ENCODE measurements at regions not wholly inside any gene's neighbourhood (a gene's known extent, or its start where the extent isn't known, plus 50 kb on each side); places are given as distances from the start of the nearest gene placed in this dataset.
"Not testable (repeated sequence)": the region's sequence is repeated elsewhere in the genome, so short reads cannot be mapped to it uniquely, and the experiment has no call there.

DNA sequence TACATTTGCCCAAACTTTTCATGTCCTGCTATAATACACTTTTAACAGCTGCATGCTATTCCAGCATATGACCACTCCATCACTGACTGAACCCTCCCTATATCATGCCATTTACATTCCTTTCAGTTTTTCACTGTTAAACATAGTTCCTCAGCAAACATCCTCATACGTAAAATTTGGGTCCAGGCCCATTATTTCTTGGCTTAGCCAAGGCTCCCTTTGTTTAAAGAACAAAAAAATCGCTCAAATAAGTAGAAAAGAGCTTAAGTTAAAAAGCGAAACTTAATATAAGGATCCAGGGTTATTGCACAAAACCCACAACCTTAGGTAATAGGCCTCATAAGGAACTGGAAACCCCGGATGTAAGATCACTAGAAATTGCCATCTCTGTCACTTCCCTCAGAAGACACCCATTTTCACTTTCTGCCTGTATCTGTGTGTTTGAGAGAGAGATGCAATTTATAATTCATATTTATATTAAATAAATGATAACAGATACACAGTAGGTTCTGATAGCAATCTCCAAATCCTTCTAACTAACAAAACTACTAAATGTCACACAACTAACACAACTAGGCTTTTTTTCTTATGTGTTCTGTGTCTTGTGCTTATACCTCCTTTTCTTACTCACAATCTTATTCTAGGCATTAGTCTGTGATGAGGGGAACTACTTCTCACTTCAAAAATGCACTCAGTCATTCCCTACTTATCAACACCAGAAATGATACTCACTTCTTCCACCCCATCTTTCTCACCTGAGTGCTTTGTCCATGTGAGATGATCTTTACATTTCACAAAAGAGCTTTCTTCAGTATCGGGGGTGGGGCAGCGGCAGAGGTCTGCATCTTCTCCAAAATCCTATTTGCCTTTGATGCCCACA lies 59.9 kb upstream of the FAM241A start:
- Mint-ChIP-seq H3K36me3 (no peaks in the 10 kb centered on the region), H3K4me1 (no peaks in the 10 kb centered on the region), H3K27ac (no peak overlapping the region), H3K27me3 (ENCODE audit: low read depth in 3 of 3) (peaks cover 0 to 4% (median 3%) of the 10 kb centered on the region in 3 donors), H3K9me3 (no peaks in the 10 kb centered on the region), H3K4me3 (no peak overlapping the region)
- DNase-seq: no peak

DNA sequence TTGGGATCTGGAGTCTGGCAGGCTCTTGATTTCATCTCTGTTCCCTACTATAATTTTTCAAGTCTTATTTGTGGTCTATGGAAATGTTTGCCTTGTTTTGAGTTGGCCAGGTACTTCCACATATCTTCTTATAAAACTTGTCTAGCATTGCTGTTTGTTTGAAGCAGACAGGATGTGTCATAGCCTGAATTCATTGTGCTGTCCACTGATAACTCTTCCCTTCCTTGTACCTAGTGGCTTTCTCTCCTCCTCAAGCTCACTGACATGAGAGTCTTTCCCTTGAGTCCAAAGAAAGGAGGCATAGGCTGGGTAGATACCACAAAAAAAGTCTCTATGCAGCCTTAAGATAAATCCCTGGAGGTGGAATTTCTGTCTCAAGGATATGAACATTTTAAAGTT lies 59.2 kb upstream of the FAM241A start:
- no peak overlapping the region for H3K27ac Mint-ChIP-seq
- H3K27me3 Mint-ChIP-seq (ENCODE audit: low read depth in 3 of 3): peaks cover 0 to 4% (median 3%) of the 10 kb centered on the region in 3 donors

DNA sequence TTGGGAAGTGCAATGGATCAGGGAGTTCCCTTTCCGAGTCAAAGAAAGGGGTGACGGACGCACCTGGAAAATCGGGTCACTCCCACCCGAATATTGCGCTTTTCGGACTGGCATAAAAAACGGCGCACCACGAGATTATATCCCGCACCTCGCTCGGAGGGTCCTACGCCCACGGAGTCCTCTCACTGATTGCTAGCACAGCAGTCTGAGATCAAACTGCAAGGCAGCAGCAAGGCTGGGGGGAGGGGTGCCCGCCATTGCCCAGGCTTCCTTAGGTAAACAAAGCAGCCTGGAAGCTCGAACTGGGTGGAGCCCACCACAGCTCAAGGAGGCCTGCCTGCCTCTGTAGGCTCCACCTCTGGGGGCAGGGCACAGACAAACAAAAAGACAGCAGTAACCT lies 58.6 kb upstream of the FAM241A start:
- H3K27me3 Mint-ChIP-seq (ENCODE audit: low read depth in 3 of 3); H3K9me3 Mint-ChIP-seq; H3K36me3 Mint-ChIP-seq; H3K27ac Mint-ChIP-seq; H3K4me1 Mint-ChIP-seq; DNase-seq; H3K4me3 Mint-ChIP-seq: not testable (repeated sequence)

More for the DNA sequence above, 59.2 kb upstream of the FAM241A start:
- DNase-seq: no peak
- Mint-ChIP-seq H3K36me3 (no peaks in the 10 kb centered on the region), H3K9me3 (no peaks in the 10 kb centered on the region), H3K4me1 (no peaks in the 10 kb centered on the region), H3K4me3 (no peak overlapping the region)

DNA sequence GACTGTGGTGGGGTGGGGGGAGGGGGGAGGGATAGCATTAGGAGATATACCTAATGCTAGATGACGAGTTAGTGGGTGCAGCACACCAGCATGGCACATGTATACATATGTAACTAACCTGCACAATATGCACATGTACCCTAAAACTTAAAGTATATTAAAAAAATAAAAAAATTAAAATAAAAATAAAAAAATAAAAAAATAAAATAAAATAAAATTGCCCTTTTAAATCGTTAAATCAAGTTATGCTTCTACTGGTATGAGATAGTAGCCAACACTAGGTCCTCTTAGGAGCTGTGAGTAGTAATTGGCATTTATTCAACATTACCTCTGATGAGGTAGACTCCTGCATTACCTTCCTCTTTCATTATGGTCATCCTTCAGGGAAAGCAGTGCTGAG lies 52.9 kb upstream of the FAM241A start:
- not testable (repeated sequence) for H3K4me1 Mint-ChIP-seq, H3K4me3 Mint-ChIP-seq, DNase-seq, H3K27ac Mint-ChIP-seq, H3K36me3 Mint-ChIP-seq, H3K9me3 Mint-ChIP-seq
- H3K27me3 Mint-ChIP-seq (ENCODE audit: low read depth in 3 of 3): peaks cover 0 to 11% (median 2%) of the 10 kb centered on the region in 3 donors

DNA sequence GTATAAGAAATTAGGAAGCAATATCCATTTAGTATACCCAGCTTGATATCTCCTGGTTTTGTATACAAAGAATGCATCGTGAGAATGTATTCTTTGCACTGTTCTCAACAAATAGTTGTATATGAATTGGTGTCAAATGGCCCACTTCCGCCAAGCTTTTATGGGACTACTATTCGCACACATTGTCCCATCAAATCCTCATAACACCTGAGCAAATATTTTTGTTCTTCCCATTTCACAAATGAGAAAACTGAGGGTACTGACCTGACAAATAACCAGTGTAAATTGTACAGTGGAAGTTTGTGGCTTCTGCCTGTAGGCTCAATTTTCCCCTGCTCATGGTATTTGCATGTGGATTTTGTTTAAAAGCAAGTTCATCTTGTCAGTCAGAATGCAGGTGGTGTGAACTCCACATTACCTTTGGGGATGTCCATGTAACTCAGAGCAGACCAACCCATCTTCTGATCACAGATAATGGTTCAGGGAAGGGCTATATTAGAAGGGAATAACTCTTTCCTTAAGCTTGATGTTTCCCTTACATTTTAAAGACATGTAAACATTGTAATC lies 51.5 kb upstream of the FAM241A start:
- H3K27me3 Mint-ChIP-seq (ENCODE audit: low read depth in 3 of 3): peaks cover 0 to 11% (median 2%) of the 10 kb centered on the region in 3 donors
- H3K27ac Mint-ChIP-seq: no peak overlapping the region
- no peaks in the 10 kb centered on the region for H3K4me1 Mint-ChIP-seq
- no peak overlapping the region for H3K4me3 Mint-ChIP-seq
- no peaks in the 10 kb centered on the region for H3K9me3 Mint-ChIP-seq
- no peaks in the 10 kb centered on the region for H3K36me3 Mint-ChIP-seq
- no peak for DNase-seq

DNA sequence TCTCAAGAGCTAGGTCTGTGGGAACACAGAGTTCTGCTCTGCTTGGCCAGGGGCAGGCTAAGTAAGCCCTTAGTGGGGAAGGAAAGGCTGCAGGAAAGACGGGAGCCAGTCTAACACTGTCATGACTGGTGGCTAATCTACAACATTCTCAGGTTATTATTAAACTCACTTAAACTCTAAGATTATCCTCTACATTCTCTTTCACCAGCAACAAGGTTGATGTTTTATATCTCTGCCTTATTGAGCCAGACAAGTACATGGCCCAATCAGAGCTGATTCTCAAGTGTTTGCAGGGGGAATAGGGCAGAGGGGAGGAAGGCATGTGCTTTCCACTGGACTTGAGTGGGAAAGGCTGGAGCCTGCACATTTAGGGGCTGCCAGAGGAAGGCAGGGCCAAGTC lies 50.9 kb upstream of the FAM241A start:
- DNase-seq: no peak
- no peaks in the 10 kb centered on the region for H3K4me1 Mint-ChIP-seq
- peaks cover 0 to 11% (median 4%) of the 10 kb centered on the region in 3 donors for H3K27me3 Mint-ChIP-seq (ENCODE audit: low read depth in 3 of 3)
- no peak overlapping the region for H3K4me3 Mint-ChIP-seq
- H3K36me3 Mint-ChIP-seq: no peaks in the 10 kb centered on the region
- H3K27ac Mint-ChIP-seq: no peak overlapping the region
- H3K9me3 Mint-ChIP-seq: no peaks in the 10 kb centered on the region

Measured in immature natural killer cell (primary cell).